ENCODE measurements at regions not wholly inside any gene's neighbourhood (a gene's known extent, or its start where the extent isn't known, plus 50 kb on each side); places are given as distances from the start of the nearest gene placed in this dataset.
A peak's percentile ranks its signal among the peaks of the same experiment; 100 is the strongest.

DNA sequence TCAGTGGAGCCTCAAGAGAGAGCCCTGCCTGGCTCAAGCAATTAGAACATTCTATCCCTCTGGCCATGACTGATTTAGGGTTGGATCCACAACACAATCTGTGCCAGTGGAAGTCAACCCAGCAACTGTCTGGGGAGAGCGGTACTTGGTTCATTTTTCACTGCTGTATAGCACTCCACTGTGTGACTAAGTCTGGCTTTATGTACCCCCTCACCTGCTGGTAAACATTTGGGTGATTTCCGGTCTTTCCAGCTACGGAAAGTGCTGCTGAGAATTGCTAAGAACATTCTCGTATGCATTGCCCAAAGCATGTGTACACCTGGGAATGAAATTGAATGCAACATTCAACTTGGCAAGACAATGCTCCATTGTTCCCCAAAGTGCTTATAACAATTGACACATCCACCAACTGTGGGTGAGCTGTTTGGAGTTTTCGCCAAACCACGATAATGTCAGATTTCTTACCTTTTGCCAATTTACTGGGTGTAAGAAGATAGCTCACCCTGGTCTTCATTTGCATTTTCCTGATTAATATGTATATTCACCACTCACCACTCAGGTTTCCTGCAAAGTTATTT, 63.5 kb upstream of the MED9 start:
- Histone ChIP-seq H3K36me3 (no peaks in the 10 kb centered on the region), H3K4me1 (peaks cover 15 to 47% (median 25%) of the 10 kb centered on the region in 3 donors), H3K4me3 (peak overlapping the region in 1 of 4 donors; percentile 47), H3K27ac (peak overlapping the region; percentile 41 to 81 (median 62)), H3K27me3 (peaks cover 0 to 13% (median 0%) of the 10 kb centered on the region in 4 donors), H3K9me3 (no peaks in the 10 kb centered on the region)
- intact Hi-C loops (cut with DNase I), result no loop called here
- no peak for DNase-seq
- 38 to 46% methylated on average over 5 to 6 of the region's 6 CpGs for WGBS, 2 donors
- no peak for TF ChIP-seq POLR2A (IDR thresholded peaks at IDR 0.05)
- TF ChIP-seq CTCF (IDR thresholded peaks at IDR 0.05), result no peak

- H3K27ac ChIP-seq, result peak overlapping the region; percentile 45 to 81 (median 52)
- DNase-seq, result no peak
- H3K4me1 ChIP-seq, result peaks cover 15 to 52% (median 25%) of the 10 kb centered on the region in 3 donors
- H3K4me3 ChIP-seq, result peak overlapping the region in 3 of 4 donors; percentile 21 to 47 (median 24)
- TF ChIP-seq POLR2A (IDR thresholded peaks at IDR 0.05) (no peak), CTCF (IDR thresholded peaks at IDR 0.05) (no peak)
- no peaks in the 10 kb centered on the region for H3K9me3 ChIP-seq
- intact Hi-C loops (cut with DNase I), result no loop called here
- peaks cover 0 to 13% (median 0%) of the 10 kb centered on the region in 4 donors for H3K27me3 ChIP-seq
- H3K36me3 ChIP-seq, result no peaks in the 10 kb centered on the region
- 24 to 54% methylated on average over 7 of the region's 7 CpGs for WGBS, 2 donors
These were observed 63.0 kb upstream of the MED9 start for GRCh38 chr17:17413821-17414220.

DNA sequence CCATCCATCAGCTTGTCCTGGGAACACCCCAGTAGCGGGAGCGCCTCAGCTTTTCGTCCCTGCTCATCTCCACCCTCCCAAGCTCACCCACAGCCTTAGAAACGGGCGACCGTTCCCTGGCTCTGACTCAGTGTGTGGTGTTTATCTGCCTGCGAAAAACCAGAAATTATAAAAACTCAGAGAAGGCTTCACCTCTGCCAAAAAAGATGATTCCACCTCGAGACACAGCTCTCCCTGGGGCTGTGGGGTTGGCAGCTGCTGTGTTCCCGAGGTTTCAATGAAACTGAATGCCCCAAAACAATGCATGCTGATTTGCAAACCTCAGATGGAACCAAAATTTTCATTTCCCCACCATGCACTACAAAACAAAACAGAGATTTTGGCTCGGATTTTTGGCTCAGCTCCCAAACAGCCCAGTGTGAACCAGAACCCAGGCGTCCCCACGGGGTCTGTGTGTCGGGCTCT, 62.4 kb upstream of the MED9 start:
- TF ChIP-seq CTCF (IDR thresholded peaks at IDR 0.05) (no peak), POLR2A (IDR thresholded peaks at IDR 0.05) (no peak)
- intact Hi-C loops (cut with DNase I), result no loop called here
- 23 to 29% methylated on average over 9 to 12 of the region's 13 CpGs for WGBS, 2 donors
- Histone ChIP-seq H3K4me3 (peak overlapping the region in 3 of 4 donors; percentile 21 to 47 (median 24)), H3K27me3 (peaks cover 0 to 12% (median 0%) of the 10 kb centered on the region in 4 donors), H3K36me3 (no peaks in the 10 kb centered on the region), H3K27ac (peak overlapping the region; percentile 45 to 81 (median 52)), H3K9me3 (no peaks in the 10 kb centered on the region), H3K4me1 (peaks cover 15 to 56% (median 25%) of the 10 kb centered on the region in 3 donors)
- no peak for DNase-seq

GRCh38 chr17:17415006-17415405, 61.8 kb upstream of the MED9 start:
- Histone ChIP-seq H3K4me1 (peaks cover 15 to 56% (median 25%) of the 10 kb centered on the region in 3 donors), H3K27ac (peak overlapping the region in 1 of 4 donors; percentile 81), H3K27me3 (peaks cover 0 to 6% (median 0%) of the 10 kb centered on the region in 4 donors), H3K9me3 (no peaks in the 10 kb centered on the region), H3K36me3 (no peaks in the 10 kb centered on the region), H3K4me3 (no peak overlapping the region)
- intact Hi-C loops (cut with DNase I), result no loop called here
- 80 to 84% methylated on average over 3 of the region's 3 CpGs for WGBS, 2 donors
- no peak for DNase-seq
- TF ChIP-seq POLR2A (IDR thresholded peaks at IDR 0.05) (no peak), CTCF (IDR thresholded peaks at IDR 0.05) (no peak)

DNA sequence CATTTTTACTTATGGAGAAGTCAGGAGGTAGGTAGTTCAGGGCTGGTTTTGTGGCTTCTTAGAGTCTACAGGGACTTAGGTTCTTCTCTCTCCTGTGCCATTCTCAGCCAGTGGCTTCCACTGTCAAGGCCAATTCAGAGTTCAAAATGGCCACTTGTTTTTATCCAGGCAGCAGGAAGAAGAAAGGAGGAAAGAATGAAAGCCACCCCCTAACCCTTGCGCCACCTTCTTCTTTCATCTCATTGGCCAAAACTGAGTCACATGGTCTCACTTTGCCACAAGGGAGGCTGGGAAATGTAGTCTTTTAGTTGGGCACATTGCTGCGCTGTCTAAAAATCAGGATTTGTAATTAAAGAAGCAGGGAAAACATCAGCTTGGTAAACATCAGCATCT, 60.8 kb upstream of the MED9 start:
- TF ChIP-seq CTCF (IDR thresholded peaks at IDR 0.05) (no peak), POLR2A (IDR thresholded peaks at IDR 0.05) (no peak)
- 83 to 90% methylated on average over 2 of the region's 2 CpGs for WGBS, 2 donors
- intact Hi-C loops (cut with DNase I), result no loop called here
- Histone ChIP-seq H3K9me3 (no peaks in the 10 kb centered on the region), H3K27me3 (peaks cover 0 to 4% (median 0%) of the 10 kb centered on the region in 4 donors), H3K4me1 (peaks cover 15 to 56% (median 25%) of the 10 kb centered on the region in 3 donors), H3K4me3 (no peak overlapping the region), H3K27ac (peak overlapping the region; percentile 52 to 72 (median 71)), H3K36me3 (no peaks in the 10 kb centered on the region)
- DNase-seq, result no peak
